GM12878 (cell line): ENCODE measurements at regions not wholly inside any gene's neighbourhood (a gene's known extent, or its start where the extent isn't known, plus 50 kb on each side); places are given as distances from the start of the nearest gene placed in this dataset.

Source experiments
- ATAC-seq: fragments of 200-7000 bp; cut with Tn5 transposase; 3 replicates; pipeline ENCODE4 v1.9.1; 2020; ENCODE audit warnings: mild to moderate bottlenecking, moderate library complexity
- BruUV-seq: library from RNA; stranded (reverse); fragments of 400-500 nt; replicated peaks from 2 replicates; lab custom pipeline; 2021; lab: Mats Ljungman, UMichigan
- CTCF ChIA-PET: fragments of 300-600 bp; sonication (Branson Sonifier 250); formaldehyde crosslinking; extraction: SDS; loops from one replicate; lab custom pipeline; 2021; ENCODE audit warnings: inconsistent platforms; lab: Yijun Ruan, JAX
- POLR2A ChIA-PET: fragments of 350-600 bp; formaldehyde crosslinking; extraction: SDS; loops from one replicate; lab custom pipeline; 2021; ENCODE audit warnings: inconsistent platforms; lab: Charles Lee
- RAD21 ChIA-PET: fragments of 300-600 bp; sonication (Branson Sonifier 250); formaldehyde crosslinking; loops from one replicate; lab custom pipeline; 2023; ENCODE audit warnings: antibody characterized with exemption; ENCODE audit not compliant: unreplicated experiment; lab: Charles Lee
- SMC1A ChIA-PET: fragments of 300-600 bp; sonication (Branson Sonifier 250); formaldehyde crosslinking; loops from one replicate; lab custom pipeline; 2023; ENCODE audit not compliant: unreplicated experiment, uncharacterized antibody; lab: Charles Lee
- DNase-seq: peaks from one replicate; pipeline ENCODE4 v3.0.0-alpha.2; 2011; ENCODE audit warnings: low read depth, low spot score
- FAIRE-seq: peaks from 3 replicates; lab custom pipeline; 2011; peaks lifted over from hg19 to GRCh38; lab: Jason Lieb, UNC
- H2AFZ ChIP-seq: 2 replicates; pipeline ENCODE4 v1.6.0; 2011; ENCODE audit warnings: low read depth, low read length, control low read depth; ENCODE audit not compliant: control insufficient read depth
- H3K27ac ChIP-seq: 2 replicates; pipeline ENCODE4 v1.5.1; 2011; ENCODE audit warnings: control low read depth; ENCODE audit not compliant: control insufficient read depth, insufficient read depth
- H3K27me3 ChIP-seq, 2 experiments: replicated peaks in 1 of 2; 2 replicates each; pipeline versions ENCODE4 v1.6.0 to v1.6.1; 2011; ENCODE audit warnings: low read length in 1 of 2; ENCODE audit not compliant: control insufficient read depth in 2 of 2, insufficient read depth in 2 of 2
- H3K36me3 ChIP-seq, 2 experiments: 2 replicates each; pipeline ENCODE4 v1.5.1; 2011; ENCODE audit warnings: low read length in 1 of 2; ENCODE audit not compliant: control insufficient read depth in 2 of 2, insufficient read depth in 2 of 2
- H3K4me1 ChIP-seq: 2 replicates; pipeline ENCODE4 v1.6.1; 2011; ENCODE audit warnings: mild to moderate bottlenecking, low read length, moderate library complexity, mixed read lengths; ENCODE audit not compliant: control insufficient read depth, insufficient read depth
- H3K4me2 ChIP-seq: 2 replicates; pipeline ENCODE4 v1.6.0; 2011; ENCODE audit warnings: control low read depth; ENCODE audit not compliant: control insufficient read depth, insufficient read depth
- H3K4me3 ChIP-seq: fragments of 200-600 bp; sonication (generic); 2 replicates; pipeline ENCODE4 v1.5.1; 2016
- H3K79me2 ChIP-seq: 2 replicates; pipeline ENCODE4 v1.6.0; 2011; ENCODE audit warnings: low read length; ENCODE audit not compliant: control insufficient read depth, insufficient read depth
- H3K9ac ChIP-seq: 2 replicates; pipeline ENCODE4 v1.8.0; 2011; ENCODE audit warnings: low read length, control low read depth, mixed read lengths; ENCODE audit not compliant: control insufficient read depth, insufficient read depth
- H3K9me3 ChIP-seq: replicated peaks from 3 replicates; pipeline ENCODE4 v1.5.1; 2011; ENCODE audit warnings: mild to moderate bottlenecking, low read length; ENCODE audit not compliant: control insufficient read depth, insufficient read depth
- H4K20me1 ChIP-seq: 2 replicates; pipeline ENCODE4 v1.6.0; 2011; ENCODE audit not compliant: control insufficient read depth, insufficient read depth
- BACH1 ChIP-seq: fragments of 450-650 bp; IDR thresholded peaks from 2 replicates; pipeline ENCODE4 v1.6.1; 2017; ENCODE audit warnings: mild to moderate bottlenecking, borderline replicate concordance
- ETV6 ChIP-seq, 2 experiments: fragments of 450-650 bp in 1 of 2; IDR thresholded peaks in 1 of 2; conservative IDR thresholded peaks in 1 of 2; 2 replicates each; pipeline ENCODE4 v1.6.1; 2014; ENCODE audit warnings: antibody characterized with exemption in 1 of 2, borderline replicate concordance in 1 of 2, low read depth in 1 of 2, mild to moderate bottlenecking in 1 of 2, moderate library complexity in 1 of 2
- HDAC6 ChIP-seq: fragments of 200-600 bp; sonication (generic); IDR thresholded peaks from one replicate; pipeline ENCODE4 v1.8.0; 2017; ENCODE audit warnings: antibody characterized with exemption; ENCODE audit not compliant: unreplicated experiment
- HDGF ChIP-seq: fragments of 450-650 bp; IDR thresholded peaks from 2 replicates; pipeline ENCODE4 v1.6.1; 2016; ENCODE audit warnings: antibody characterized with exemption
- RFX5 ChIP-seq: IDR thresholded peaks from 2 replicates; pipeline ENCODE4 v1.6.1; 2011; ENCODE audit warnings: low read depth, low read length, improper control_type of control experiment
- YY1 ChIP-seq: IDR thresholded peaks from 2 replicates; pipeline ENCODE4 v1.6.1; 2011; ENCODE audit warnings: low read depth, mild to moderate bottlenecking, low read length
- ZNF217 ChIP-seq: fragments of 450-650 bp; IDR thresholded peaks from 2 replicates; pipeline ENCODE4 v1.6.1; 2017; ENCODE audit warnings: antibody characterized with exemption, mild to moderate bottlenecking
- ZNF622 ChIP-seq: fragments of 450-650 bp; IDR thresholded peaks from 2 replicates; pipeline ENCODE4 v1.6.1; 2017; ENCODE audit warnings: mild to moderate bottlenecking, inconsistent platforms
- WGBS: methylation state at CpG from one replicate; pipeline ENCODE4 v1.1.6; 2016; ENCODE audit warnings: low lambda C conversion rate; ENCODE audit not compliant: insufficient replicate concordance, insufficient coverage; ENCODE audit errors: missing lambda C conversion rate; 5-methylcytosine and 5-hydroxymethylcytosine counted together
- in situ Hi-C: fragments of 300-500 bp; cut with MboI; formaldehyde crosslinking; loops from 9 replicates; pipeline ENCODE4 v1.14.3; 2018; ENCODE audit warnings: mixed read lengths
- intact Hi-C: fragments of 100-400 bp; cut with micrococcal nuclease; formaldehyde crosslinking; loops from one replicate; pipeline ENCODE4 v1.14.2; 2022; ENCODE audit not compliant: unreplicated experiment
- TF ChIP-seq, protein P1 (sequence below): IDR thresholded peaks from 2 replicates; pipeline ENCODE4 v1.6.1; 2011; ENCODE audit warnings: borderline replicate concordance, low read depth, mild to moderate bottlenecking, moderate library complexity, low read length; ENCODE audit not compliant: insufficient read depth, poor library complexity, severe bottlenecking
- TF ChIP-seq, protein P2 (sequence below): fragments of 450-650 bp; IDR thresholded peaks from 2 replicates; pipeline ENCODE4 v1.6.1; 2017; ENCODE audit warnings: mild to moderate bottlenecking, moderate library complexity
- TF ChIP-seq, protein P3 (sequence below): IDR thresholded peaks from 2 replicates; pipeline ENCODE4 v1.6.1; 2011; ENCODE audit warnings: mild to moderate bottlenecking, low read depth, low read length, moderate library complexity; ENCODE audit not compliant: insufficient replicate concordance
- TF ChIP-seq, protein P4 (sequence below): fragments of 450-650 bp; IDR thresholded peaks from 2 replicates; pipeline ENCODE4 v1.6.1; 2016; ENCODE audit warnings: mild to moderate bottlenecking

DNA sequence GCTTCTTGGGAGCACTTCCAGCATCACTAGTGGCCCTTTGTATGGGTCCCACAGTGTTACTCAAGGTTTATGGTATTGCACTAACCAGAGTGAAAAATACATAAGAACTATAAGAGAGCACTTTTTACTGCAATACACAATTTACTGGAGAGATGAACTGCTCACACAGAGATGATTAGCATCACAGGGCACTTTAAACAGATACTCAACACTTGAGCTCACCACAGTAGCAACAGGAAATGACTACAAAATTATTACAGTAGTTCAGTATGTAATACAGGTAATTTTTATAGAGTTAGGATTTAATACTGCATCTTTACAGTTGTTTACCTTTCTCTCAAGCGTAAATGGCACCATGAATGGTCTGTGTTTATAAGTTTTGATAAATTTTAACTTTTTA lies 68.2 kb upstream of the CDK1 start:
- in situ Hi-C loops = no loop called here
- CTCF ChIA-PET = interaction anchor here (0.7 kb wide), 1 partner anchor 387 kb away, joined by 3 read pairs; no protein-coding TSS in a partner anchor
- FAIRE-seq = no peak
- TF ChIP-seq RFX5 (no peak), ETV6 (conservative IDR thresholded peaks at IDR 0.05 in 1 of 2, IDR thresholded peaks at IDR 0.05 in 1 of 2; ENCODE audit: borderline replicate concordance in 1 of 2, low read depth in 1 of 2) (no peak), HDAC6 (no peak), ZNF622 (no peak), ZNF217 (no peak), BACH1 (no peak), YY1 (no peak), HDGF (no peak)
- TF ChIP-seq, protein P1, sequence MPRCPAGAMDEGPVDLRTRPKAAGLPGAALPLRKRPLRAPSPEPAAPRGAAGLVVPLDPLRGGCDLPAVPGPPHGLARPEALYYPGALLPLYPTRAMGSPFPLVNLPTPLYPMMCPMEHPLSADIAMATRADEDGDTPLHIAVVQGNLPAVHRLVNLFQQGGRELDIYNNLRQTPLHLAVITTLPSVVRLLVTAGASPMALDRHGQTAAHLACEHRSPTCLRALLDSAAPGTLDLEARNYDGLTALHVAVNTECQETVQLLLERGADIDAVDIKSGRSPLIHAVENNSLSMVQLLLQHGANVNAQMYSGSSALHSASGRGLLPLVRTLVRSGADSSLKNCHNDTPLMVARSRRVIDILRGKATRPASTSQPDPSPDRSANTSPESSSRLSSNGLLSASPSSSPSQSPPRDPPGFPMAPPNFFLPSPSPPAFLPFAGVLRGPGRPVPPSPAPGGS = no peak
- TF ChIP-seq, protein P2, sequence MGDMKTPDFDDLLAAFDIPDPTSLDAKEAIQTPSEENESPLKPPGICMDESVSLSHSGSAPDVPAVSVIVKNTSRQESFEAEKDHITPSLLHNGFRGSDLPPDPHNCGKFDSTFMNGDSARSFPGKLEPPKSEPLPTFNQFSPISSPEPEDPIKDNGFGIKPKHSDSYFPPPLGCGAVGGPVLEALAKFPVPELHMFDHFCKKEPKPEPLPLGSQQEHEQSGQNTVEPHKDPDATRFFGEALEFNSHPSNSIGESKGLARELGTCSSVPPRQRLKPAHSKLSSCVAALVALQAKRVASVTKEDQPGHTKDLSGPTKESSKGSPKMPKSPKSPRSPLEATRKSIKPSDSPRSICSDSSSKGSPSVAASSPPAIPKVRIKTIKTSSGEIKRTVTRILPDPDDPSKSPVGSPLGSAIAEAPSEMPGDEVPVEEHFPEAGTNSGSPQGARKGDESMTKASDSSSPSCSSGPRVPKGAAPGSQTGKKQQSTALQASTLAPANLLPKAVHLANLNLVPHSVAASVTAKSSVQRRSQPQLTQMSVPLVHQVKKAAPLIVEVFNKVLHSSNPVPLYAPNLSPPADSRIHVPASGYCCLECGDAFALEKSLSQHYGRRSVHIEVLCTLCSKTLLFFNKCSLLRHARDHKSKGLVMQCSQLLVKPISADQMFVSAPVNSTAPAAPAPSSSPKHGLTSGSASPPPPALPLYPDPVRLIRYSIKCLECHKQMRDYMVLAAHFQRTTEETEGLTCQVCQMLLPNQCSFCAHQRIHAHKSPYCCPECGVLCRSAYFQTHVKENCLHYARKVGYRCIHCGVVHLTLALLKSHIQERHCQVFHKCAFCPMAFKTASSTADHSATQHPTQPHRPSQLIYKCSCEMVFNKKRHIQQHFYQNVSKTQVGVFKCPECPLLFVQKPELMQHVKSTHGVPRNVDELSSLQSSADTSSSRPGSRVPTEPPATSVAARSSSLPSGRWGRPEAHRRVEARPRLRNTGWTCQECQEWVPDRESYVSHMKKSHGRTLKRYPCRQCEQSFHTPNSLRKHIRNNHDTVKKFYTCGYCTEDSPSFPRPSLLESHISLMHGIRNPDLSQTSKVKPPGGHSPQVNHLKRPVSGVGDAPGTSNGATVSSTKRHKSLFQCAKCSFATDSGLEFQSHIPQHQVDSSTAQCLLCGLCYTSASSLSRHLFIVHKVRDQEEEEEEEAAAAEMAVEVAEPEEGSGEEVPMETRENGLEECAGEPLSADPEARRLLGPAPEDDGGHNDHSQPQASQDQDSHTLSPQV = no peak
- TF ChIP-seq, protein P3, sequence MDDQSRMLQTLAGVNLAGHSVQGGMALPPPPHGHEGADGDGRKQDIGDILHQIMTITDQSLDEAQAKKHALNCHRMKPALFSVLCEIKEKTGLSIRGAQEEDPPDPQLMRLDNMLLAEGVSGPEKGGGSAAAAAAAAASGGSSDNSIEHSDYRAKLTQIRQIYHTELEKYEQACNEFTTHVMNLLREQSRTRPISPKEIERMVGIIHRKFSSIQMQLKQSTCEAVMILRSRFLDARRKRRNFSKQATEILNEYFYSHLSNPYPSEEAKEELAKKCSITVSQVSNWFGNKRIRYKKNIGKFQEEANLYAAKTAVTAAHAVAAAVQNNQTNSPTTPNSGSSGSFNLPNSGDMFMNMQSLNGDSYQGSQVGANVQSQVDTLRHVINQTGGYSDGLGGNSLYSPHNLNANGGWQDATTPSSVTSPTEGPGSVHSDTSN = no peak
- TF ChIP-seq, protein P4, sequence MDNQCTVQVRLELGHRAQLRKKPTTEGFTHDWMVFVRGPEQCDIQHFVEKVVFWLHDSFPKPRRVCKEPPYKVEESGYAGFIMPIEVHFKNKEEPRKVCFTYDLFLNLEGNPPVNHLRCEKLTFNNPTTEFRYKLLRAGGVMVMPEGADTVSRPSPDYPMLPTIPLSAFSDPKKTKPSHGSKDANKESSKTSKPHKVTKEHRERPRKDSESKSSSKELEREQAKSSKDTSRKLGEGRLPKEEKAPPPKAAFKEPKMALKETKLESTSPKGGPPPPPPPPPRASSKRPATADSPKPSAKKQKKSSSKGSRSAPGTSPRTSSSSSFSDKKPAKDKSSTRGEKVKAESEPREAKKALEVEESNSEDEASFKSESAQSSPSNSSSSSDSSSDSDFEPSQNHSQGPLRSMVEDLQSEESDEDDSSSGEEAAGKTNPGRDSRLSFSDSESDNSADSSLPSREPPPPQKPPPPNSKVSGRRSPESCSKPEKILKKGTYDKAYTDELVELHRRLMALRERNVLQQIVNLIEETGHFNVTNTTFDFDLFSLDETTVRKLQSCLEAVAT = no peak

More for the DNA sequence above, 68.2 kb upstream of the CDK1 start:
- no peak overlapping the region for H3K27ac ChIP-seq
- no peak for DNase-seq
- no peaks in the 10 kb centered on the region for H3K9me3 ChIP-seq
- no peak overlapping the region for H3K9ac ChIP-seq
- H4K20me1 ChIP-seq = no peaks in the 10 kb centered on the region
- ChIA-PET RAD21 (no interaction called here), SMC1A (interaction anchor here (0.7 kb wide), 1 partner anchor 1309 kb away, joined by 3 read pairs; no protein-coding TSS in a partner anchor), POLR2A (no interaction called here)
- no peaks in the 10 kb centered on the region for H3K4me1 ChIP-seq
- H3K4me3 ChIP-seq = no peak overlapping the region
- no TSS peak for BruUV-seq
- H3K79me2 ChIP-seq = no peaks in the 10 kb centered on the region
- no peak overlapping the region for H3K4me2 ChIP-seq
- intact Hi-C loops = no loop called here
- no peak for ATAC-seq
- no peaks in the 10 kb centered on the region for H3K36me3 ChIP-seq
- no peaks in the 10 kb centered on the region for H3K27me3 ChIP-seq
- WGBS = 0% methylated on average over 1 of the region's 1 CpG
- H2AFZ ChIP-seq = no peak overlapping the region
